B cell (primary cell): ENCODE measurements at regions not wholly inside any gene's neighbourhood (a gene's known extent, or its start where the extent isn't known, plus 50 kb on each side); places are given as distances from the start of the nearest gene placed in this dataset.

Source experiments
- ATAC-seq: fragments of 200-7000 bp; cut with Tn5 transposase; one replicate; pipeline ENCODE4 v1.10.0; 2021; ENCODE audit warnings: low read depth, mild to moderate bottlenecking, moderate number of reproducible peaks, moderate library complexity
- CTCF ChIA-PET: fragments of 350-600 bp; sonication (Branson Sonifier 250); formaldehyde crosslinking; loops from one replicate; lab custom pipeline; 2021; ENCODE audit warnings: antibody characterized with exemption, inconsistent platforms; lab: Charles Lee
- POLR2A ChIA-PET: fragments of 350-600 bp; sonication (Branson Sonifier 250); formaldehyde crosslinking; loops from one replicate; lab custom pipeline; 2021; ENCODE audit warnings: antibody characterized with exemption; lab: Charles Lee
- DNase-seq: peaks from one replicate; pipeline ENCODE4 v3.0.0; 2013
- H2AFZ ChIP-seq: 2 replicates; pipeline ENCODE4 v1.6.1; 2012; ENCODE audit warnings: mild to moderate bottlenecking, low read depth, low read length; ENCODE audit not compliant: insufficient read depth, poor library complexity, severe bottlenecking
- H3K27ac ChIP-seq, 2 donors: 1 replicate in 1 of 2; 2 replicates in 1 of 2; pipeline ENCODE4 v1.5.1; 2012 to 2013; ENCODE audit warnings: low read length in 2 of 2, mild to moderate bottlenecking in 2 of 2, moderate library complexity in 1 of 2
- H3K27me3 ChIP-seq, 4 experiments: fragments of 200-600 bp in 1 of 4; sonication (generic) in 1 of 4; replicated peaks in 1 of 4; 1 replicate in 2 of 4; 2 replicates in 2 of 4; pipeline versions ENCODE4 v1.6.1 to v1.7.0; 2013 to 2016; ENCODE audit warnings: low read length in 3 of 4, mild to moderate bottlenecking in 2 of 4, mixed read lengths in 1 of 4, moderate library complexity in 1 of 4; ENCODE audit not compliant: insufficient read depth in 4 of 4, control insufficient read depth in 3 of 4; ENCODE audit errors: control extremely low read depth in 1 of 4
- H3K36me3 ChIP-seq, 2 experiments: replicated peaks in 1 of 2; 1 replicate in 1 of 2; 2 replicates in 1 of 2; pipeline versions ENCODE4 v1.6.1 to v1.7.1; 2013; ENCODE audit warnings: low read length in 1 of 2; ENCODE audit not compliant: insufficient read depth in 2 of 2, control insufficient read depth in 1 of 2; ENCODE audit errors: control extremely low read depth in 1 of 2, extremely low read depth in 1 of 2
- H3K4me1 ChIP-seq, 2 donors: fragments of 200-600 bp in 1 of 2; sonication (generic) in 1 of 2; 1 replicate in 1 of 2; 2 replicates in 1 of 2; pipeline versions ENCODE4 v1.5.1 to v1.6.1; 2013 to 2017; ENCODE audit warnings: low read length in 2 of 2; ENCODE audit not compliant: control insufficient read depth in 2 of 2, insufficient read depth in 2 of 2
- H3K4me2 ChIP-seq: replicated peaks from 2 replicates; pipeline ENCODE3; 2012; ENCODE audit warnings: mild to moderate bottlenecking, low read depth, low read length; ENCODE audit not compliant: poor library complexity, severe bottlenecking
- H3K4me3 ChIP-seq, 5 experiments: fragments of 200-600 bp in 1 of 5; sonication (generic) in 1 of 5; 1 replicate in 3 of 5; 2 replicates in 2 of 5; pipeline versions ENCODE4 v1.5.1 to v1.7.0; 2011 to 2016; ENCODE audit warnings: low read length in 4 of 5, mild to moderate bottlenecking in 4 of 5, low read depth in 2 of 5, control low read depth in 1 of 5, moderate library complexity in 1 of 5; ENCODE audit not compliant: insufficient read depth in 1 of 5; ENCODE audit errors: control extremely low read depth in 1 of 5, extremely low read depth in 1 of 5
- H3K79me2 ChIP-seq: fragments of 200-600 bp; sonication (generic); one replicate; pipeline ENCODE4 v1.6.0; 2016; ENCODE audit warnings: low read length; ENCODE audit not compliant: control insufficient read depth, insufficient read depth
- H3K9ac ChIP-seq: fragments of 200-600 bp; sonication (generic); 2 replicates; pipeline ENCODE4 v1.6.1; 2017; ENCODE audit warnings: mild to moderate bottlenecking, low read length, moderate library complexity
- H3K9me3 ChIP-seq, 3 donors: one replicate each; pipeline versions ENCODE4 v1.6.1 to v1.7.1; 2013; ENCODE audit warnings: low read length in 2 of 3; ENCODE audit not compliant: control insufficient read depth in 2 of 3, insufficient read depth in 1 of 3; ENCODE audit errors: control extremely low read depth in 1 of 3
- H4K20me1 ChIP-seq: 2 replicates; pipeline ENCODE4 v1.6.0; 2012; ENCODE audit warnings: mild to moderate bottlenecking, low read length; ENCODE audit not compliant: insufficient read depth, control insufficient read depth, poor library complexity, severe bottlenecking
- H3K27ac Mint-ChIP-seq: one replicate; pipeline ENCODE4 v1.8.0; 2021; ENCODE audit warnings: mixed read lengths
- H3K27me3 Mint-ChIP-seq: one replicate; pipeline ENCODE4 v1.8.0; 2021; ENCODE audit warnings: mixed read lengths
- H3K4me1 Mint-ChIP-seq: one replicate; pipeline ENCODE4 v1.8.0; 2021; ENCODE audit warnings: mixed read lengths
- H3K4me3 Mint-ChIP-seq: one replicate; pipeline ENCODE4 v1.8.0; 2021; ENCODE audit warnings: mixed read lengths
- H3K9me3 Mint-ChIP-seq: one replicate; pipeline ENCODE4 v1.8.0; 2022; ENCODE audit warnings: mixed read lengths; ENCODE audit not compliant: insufficient read depth
- EZH2 ChIP-seq: IDR thresholded peaks from 2 replicates; pipeline ENCODE4 v1.6.1; 2012; ENCODE audit warnings: borderline replicate concordance, low read depth, mild to moderate bottlenecking, moderate library complexity, low read length; ENCODE audit not compliant: insufficient read depth, poor library complexity, severe bottlenecking
- WGBS: methylation state at CpG from one replicate; pipeline ENCODE4 v1.1.5; 2013; ENCODE audit warnings: missing lambda C conversion rate; ENCODE audit not compliant: insufficient coverage; 5-methylcytosine and 5-hydroxymethylcytosine counted together
- intact Hi-C: fragments of 100-400 bp; cut with micrococcal nuclease; formaldehyde crosslinking; loops from one replicate; pipeline ENCODE4 v1.10.0; 2022
- TF ChIP-seq, protein P1 (sequence below): fragments of 200-600 bp; IDR thresholded peaks from one replicate; pipeline ENCODE4 v1.8.0; 2022; ENCODE audit warnings: antibody characterized with exemption, mild to moderate bottlenecking

DNA sequence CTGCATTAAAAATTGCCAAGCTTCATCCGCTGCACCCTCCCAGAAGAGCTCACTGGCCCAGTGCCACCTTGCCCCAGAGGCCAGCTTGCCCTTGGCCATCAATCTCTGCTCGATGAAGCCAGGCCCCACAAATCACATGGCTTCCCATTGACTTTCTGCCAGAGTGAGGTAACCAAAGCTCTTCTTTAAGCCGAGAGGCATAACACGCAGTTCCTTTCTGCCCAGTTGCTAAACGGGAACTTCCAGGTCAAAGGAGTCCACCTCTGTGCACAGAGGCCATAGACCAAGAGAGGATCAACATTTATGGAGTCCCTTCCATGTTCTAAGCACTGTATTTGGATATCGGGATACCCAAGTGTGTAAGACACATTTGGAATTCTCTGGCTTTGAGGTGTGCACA is 208.8 kb downstream of the KIF4B start:
- Histone ChIP-seq H3K9ac (no peak overlapping the region), H3K4me2 (no peak overlapping the region), H3K27me3 (no peaks in the 10 kb centered on the region), H3K4me1 (no peaks in the 10 kb centered on the region), H3K4me3 (no peak overlapping the region), H3K79me2 (no peaks in the 10 kb centered on the region), H4K20me1 (no peaks in the 10 kb centered on the region), H3K36me3 (no peaks in the 10 kb centered on the region), H3K9me3 (no peaks in the 10 kb centered on the region), H3K27ac (no peak overlapping the region), H2AFZ (no peak overlapping the region)
- intact Hi-C loops = no loop called here
- ATAC-seq = no peak
- H3K27ac Mint-ChIP-seq = no peak overlapping the region
- H3K4me1 Mint-ChIP-seq = no peaks in the 10 kb centered on the region
- TF ChIP-seq, protein P1, sequence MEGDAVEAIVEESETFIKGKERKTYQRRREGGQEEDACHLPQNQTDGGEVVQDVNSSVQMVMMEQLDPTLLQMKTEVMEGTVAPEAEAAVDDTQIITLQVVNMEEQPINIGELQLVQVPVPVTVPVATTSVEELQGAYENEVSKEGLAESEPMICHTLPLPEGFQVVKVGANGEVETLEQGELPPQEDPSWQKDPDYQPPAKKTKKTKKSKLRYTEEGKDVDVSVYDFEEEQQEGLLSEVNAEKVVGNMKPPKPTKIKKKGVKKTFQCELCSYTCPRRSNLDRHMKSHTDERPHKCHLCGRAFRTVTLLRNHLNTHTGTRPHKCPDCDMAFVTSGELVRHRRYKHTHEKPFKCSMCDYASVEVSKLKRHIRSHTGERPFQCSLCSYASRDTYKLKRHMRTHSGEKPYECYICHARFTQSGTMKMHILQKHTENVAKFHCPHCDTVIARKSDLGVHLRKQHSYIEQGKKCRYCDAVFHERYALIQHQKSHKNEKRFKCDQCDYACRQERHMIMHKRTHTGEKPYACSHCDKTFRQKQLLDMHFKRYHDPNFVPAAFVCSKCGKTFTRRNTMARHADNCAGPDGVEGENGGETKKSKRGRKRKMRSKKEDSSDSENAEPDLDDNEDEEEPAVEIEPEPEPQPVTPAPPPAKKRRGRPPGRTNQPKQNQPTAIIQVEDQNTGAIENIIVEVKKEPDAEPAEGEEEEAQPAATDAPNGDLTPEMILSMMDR = no peak
- no peak for TF ChIP-seq EZH2
- H3K9me3 Mint-ChIP-seq = peaks cover 5% of the 10 kb centered on the region
- ChIA-PET CTCF (no interaction called here), POLR2A (no interaction called here)
- peaks cover 3% of the 10 kb centered on the region for H3K27me3 Mint-ChIP-seq
- DNase-seq = no peak
- no peak overlapping the region for H3K4me3 Mint-ChIP-seq
- WGBS = 88% methylated on average over 5 of the region's 6 CpGs

DNA sequence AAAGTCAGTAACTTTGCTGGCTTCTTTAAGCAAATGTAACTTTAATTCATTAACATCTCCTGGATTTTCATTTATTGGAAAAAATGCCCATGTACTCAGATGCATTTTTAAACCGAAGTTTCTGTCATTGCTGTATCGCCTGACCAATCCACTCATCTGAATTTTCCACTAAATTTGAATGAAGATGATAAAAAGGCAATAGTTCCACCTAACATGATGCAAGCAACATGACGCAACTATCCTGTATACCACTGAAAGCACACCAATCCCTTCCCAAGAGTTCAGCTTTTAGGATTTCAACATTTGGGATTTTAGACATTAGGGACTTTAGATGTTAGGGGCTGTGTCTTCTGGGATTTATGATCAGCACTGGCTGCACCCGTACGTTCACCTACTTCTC is 215.6 kb downstream of the KIF4B start:
- WGBS = no CpG with 5 or more reads among the region's 5 CpGs
- no peak overlapping the region for H3K9ac ChIP-seq
- ChIA-PET POLR2A (no interaction called here), CTCF (no interaction called here)
- no peak overlapping the region for H3K4me2 ChIP-seq
- intact Hi-C loops = no loop called here
- no peak overlapping the region for H3K27ac Mint-ChIP-seq
- no peaks in the 10 kb centered on the region for H3K27me3 ChIP-seq
- no peaks in the 10 kb centered on the region for H3K4me1 ChIP-seq
- ATAC-seq = no peak
- no peak overlapping the region for H3K27ac ChIP-seq
- no peaks in the 10 kb centered on the region for H3K4me1 Mint-ChIP-seq
- no peaks in the 10 kb centered on the region for H3K79me2 ChIP-seq
- H3K9me3 ChIP-seq = no peaks in the 10 kb centered on the region
- no peaks in the 10 kb centered on the region for H3K27me3 Mint-ChIP-seq
- H3K4me3 Mint-ChIP-seq = no peak overlapping the region
- no peak overlapping the region for H2AFZ ChIP-seq
- H3K4me3 ChIP-seq = no peak overlapping the region
- H4K20me1 ChIP-seq = no peaks in the 10 kb centered on the region
- H3K36me3 ChIP-seq = no peaks in the 10 kb centered on the region
- TF ChIP-seq EZH2 = no peak
- TF ChIP-seq, protein P1 = no peak
- H3K9me3 Mint-ChIP-seq = peaks cover 5% of the 10 kb centered on the region
- DNase-seq = no peak
